Fibroblast of skin of left biceps (primary cell): ENCODE measurements at regions not wholly inside any gene's neighbourhood (a gene's known extent, or its start where the extent isn't known, plus 50 kb on each side); places are given as distances from the start of the nearest gene placed in this dataset.

Experiments
- DNase-seq, 2 experiments: peaks; one replicate each; pipeline ENCODE4 v3.0.0-alpha.2; 2013; ENCODE audit warnings: low read depth in 2 of 2

GRCh38 chr2:196390243-196391148 lies 219.1 kb upstream of the STK17B start:
- no peak for DNase-seq

- no peak for DNase-seq
Observed at GRCh38 chr2:196391149-196391479, 219.7 kb upstream of the STK17B start.

DNA sequence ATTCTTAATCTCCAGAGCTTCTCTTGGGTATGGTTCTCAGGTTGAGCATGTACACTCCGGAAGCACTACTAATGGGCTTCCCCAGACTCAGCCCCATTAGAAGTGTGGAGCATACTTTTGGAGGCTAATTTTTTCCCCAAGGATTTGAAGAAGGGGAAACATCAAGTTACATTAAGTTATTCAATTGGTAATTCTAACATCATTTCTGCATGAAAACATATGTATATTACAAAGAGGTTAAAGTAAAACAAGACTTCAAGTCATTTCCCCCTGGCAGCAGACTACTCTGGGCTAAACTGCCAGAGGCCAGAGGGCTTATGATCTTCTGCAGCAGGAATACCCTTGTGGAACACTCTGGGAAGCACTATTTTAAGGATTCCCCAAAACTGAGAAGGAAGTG lies 227.7 kb upstream of the STK17B start:
- DNase-seq, result peak in 1 of 2 experiments; percentile 46

DNA sequence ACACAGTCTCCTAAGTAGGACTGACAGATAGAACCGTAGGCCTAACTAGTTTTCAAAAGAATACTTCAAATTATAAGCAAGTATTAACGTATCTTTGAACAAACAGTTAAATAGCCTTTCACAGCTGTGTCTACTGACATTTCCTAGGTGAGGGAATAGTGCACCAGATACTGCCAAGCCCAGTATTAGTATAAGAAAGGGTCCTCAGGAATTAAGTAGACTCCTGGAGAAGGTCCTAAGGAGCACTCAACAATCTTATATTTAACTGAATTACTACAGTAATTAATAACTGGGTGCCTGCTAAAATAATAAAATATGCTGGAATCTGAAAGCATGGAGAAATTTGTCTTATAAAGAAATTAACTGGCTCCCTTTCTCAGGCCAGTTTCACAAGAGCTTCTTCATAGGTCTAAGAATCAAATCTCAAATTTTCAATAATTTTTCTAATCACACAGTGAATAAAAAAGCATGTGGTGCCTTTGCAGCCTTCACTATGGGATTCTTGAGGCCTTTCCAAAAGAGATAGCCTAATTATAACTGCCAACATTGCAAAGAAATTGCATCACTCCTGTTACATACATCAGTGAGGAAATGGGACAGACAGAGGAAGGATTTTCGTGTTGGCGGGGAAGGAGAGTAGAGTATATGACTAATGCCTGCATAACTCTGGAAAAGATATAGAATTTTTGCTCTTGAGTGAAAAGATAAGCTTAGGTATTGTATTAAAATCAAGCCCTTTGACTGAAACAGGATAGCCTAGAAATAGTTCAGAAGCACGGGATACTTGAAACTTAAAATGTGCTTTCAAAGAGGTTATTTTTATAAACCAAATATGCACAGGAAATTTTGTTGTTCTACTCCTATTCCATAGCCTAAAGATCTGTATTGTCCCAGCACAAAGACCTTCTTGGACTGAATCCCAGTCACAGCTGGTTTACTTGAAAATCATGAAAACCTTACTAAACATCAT lies 228.6 kb upstream of the STK17B start:
- DNase-seq, result peak; percentile 94 to 95

GRCh38 chr2:196403471-196403870 lies 232.1 kb upstream of the STK17B start:
- peak in 1 of 2 experiments; percentile 21 for DNase-seq

- no peak for DNase-seq
Observed at GRCh38 chr2:196404276-196404675, 232.9 kb upstream of the STK17B start.

GRCh38 chr2:196407675-196408264 lies 231.7 kb upstream of the CCDC150 start:
- no peak for DNase-seq

GRCh38 chr2:196409376-196409775 lies 230.1 kb upstream of the CCDC150 start:
- DNase-seq, result no peak

DNA sequence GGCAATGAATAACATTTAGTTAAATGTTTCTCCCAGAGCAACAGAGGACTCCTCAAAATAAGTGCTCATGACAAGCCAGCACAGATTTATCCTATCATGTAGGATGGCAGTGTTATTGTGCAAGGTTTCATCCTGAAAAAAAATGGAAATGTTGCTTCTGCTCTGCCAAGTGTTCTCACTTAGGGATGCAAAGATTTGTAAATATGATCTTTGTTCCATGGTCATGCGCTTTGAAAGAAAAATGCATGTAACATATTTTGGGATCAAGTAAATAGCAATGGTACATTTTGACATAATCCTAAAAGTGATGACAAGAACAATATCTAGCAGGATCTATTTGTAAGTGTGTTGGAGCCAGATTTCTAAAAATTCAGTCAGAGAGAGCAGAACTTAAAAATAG lies 229.5 kb upstream of the CCDC150 start:
- DNase-seq, result no peak

DNA sequence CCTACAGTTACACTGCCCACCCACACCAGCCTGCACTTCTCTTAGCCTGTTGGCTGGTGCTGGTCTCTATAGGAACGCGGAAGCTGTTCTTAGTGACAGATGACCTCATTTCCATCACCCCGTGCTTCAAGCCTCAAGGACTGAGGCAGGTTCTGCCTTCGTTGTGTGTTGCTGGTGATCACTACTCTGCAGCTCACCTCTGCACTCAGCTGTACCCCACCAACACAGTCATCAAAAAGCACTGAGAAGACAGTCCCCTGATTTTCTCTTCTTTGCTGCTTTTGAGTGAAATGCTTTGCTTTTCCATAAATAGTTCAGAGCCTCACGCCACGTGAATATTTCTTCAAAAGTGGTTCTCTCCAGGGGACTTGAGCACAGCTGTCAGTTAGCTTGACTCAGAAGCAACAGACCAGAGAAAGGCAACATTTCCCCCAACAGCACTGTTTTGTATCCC lies 225.7 kb upstream of the CCDC150 start:
- no peak for DNase-seq

GRCh38 chr2:196415384-196415783 lies 224.1 kb upstream of the CCDC150 start:
- no peak for DNase-seq

- no peak for DNase-seq
Observed at GRCh38 chr2:196420143-196420542, 219.4 kb upstream of the CCDC150 start.

- DNase-seq, result no peak
Observed at GRCh38 chr2:196421880-196422279, 217.6 kb upstream of the CCDC150 start.

GRCh38 chr2:196422361-196422760 lies 217.2 kb upstream of the CCDC150 start:
- no peak for DNase-seq

GRCh38 chr2:196426122-196426521 lies 213.4 kb upstream of the CCDC150 start:
- DNase-seq, result no peak

- no peak for DNase-seq
Observed at GRCh38 chr2:196427986-196428634, 211.4 kb upstream of the CCDC150 start.

GRCh38 chr2:196431076-196431475 lies 208.4 kb upstream of the CCDC150 start:
- DNase-seq, result no peak

DNA sequence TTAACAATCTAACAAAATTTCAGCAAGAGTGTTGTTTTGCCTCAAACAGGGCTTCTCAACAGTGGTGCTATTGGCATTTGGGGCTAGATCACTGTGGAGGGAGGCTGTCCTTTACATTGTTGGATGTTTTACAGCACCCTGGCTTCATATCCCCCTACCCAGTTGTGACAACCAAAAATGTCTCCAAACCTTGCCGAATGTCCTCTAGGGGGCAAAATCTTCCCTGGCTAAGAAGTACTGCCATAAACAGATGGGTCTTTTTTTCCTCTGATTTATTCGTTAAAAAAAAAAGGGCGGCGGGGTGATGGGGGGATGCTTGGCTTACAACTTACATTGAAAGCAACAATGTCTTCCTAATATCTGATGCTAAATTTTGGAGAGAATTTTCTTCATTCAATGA lies 207.6 kb upstream of the CCDC150 start:
- DNase-seq, result no peak

- DNase-seq, result no peak
Observed at GRCh38 chr2:196433116-196433515, 206.4 kb upstream of the CCDC150 start.

GRCh38 chr2:196434217-196434616 lies 205.3 kb upstream of the CCDC150 start:
- DNase-seq, result no peak

- DNase-seq, result no peak
Observed at GRCh38 chr2:196435189-196435588, 204.3 kb upstream of the CCDC150 start.

DNA sequence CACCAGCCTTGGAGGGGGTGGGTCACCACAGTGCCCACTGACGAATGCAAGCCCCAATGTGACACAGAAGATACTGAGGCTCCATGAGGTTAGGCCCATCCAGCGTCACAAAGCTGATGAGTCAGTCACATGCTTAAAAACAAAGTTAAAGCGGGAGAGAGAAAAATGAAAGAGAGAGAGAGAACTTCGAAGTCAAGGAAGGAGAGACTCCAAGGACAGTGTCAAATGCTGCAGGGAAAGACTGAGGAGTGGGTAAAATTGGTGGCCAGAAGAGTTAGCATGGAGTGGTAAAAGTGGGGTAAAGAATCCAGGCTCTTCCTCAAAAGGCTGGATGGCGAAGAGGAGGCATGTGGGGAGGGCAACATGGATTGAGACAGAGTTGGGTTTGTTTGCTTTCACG lies 201.9 kb upstream of the CCDC150 start:
- no peak for DNase-seq
